ENCODE measurements at regions not wholly inside any gene's neighbourhood (a gene's known extent, or its start where the extent isn't known, plus 50 kb on each side); places are given as distances from the start of the nearest gene placed in this dataset.

GRCh38 chr1:221074332-221074731 lies 195.1 kb downstream of the HLX start:
- no peak for DNase-seq (ENCODE audit: extremely low spot score)
- POLR2A ChIA-PET: no interaction called here
- CTCF ChIA-PET: no interaction called here
- no peak for TF ChIP-seq FOXM1 (IDR thresholded peaks at IDR 0.05; ENCODE audit: borderline replicate concordance)
- no peak for TF ChIP-seq HDGF (IDR thresholded peaks at IDR 0.05; ENCODE audit: borderline replicate concordance)
- TF ChIP-seq NFRKB (IDR thresholded peaks at IDR 0.05): no peak
- no peak for TF ChIP-seq SUZ12 (IDR thresholded peaks at IDR 0.05)
- no peak for TF ChIP-seq PKNOX1 (IDR thresholded peaks at IDR 0.05)
- no peak for TF ChIP-seq LEF1 (IDR thresholded peaks at IDR 0.05; ENCODE audit: borderline replicate concordance)
- no peak for TF ChIP-seq SP1 (IDR thresholded peaks at IDR 0.05)
- no peak for TF ChIP-seq TARDBP (IDR thresholded peaks at IDR 0.05)
- TF ChIP-seq ARNT (IDR thresholded peaks at IDR 0.05): no peak
- TF ChIP-seq ELF4 (IDR thresholded peaks at IDR 0.05): no peak
- TF ChIP-seq CTBP1 (IDR thresholded peaks at IDR 0.05; ENCODE audit: borderline replicate concordance): no peak
- no peak for TF ChIP-seq BHLHE40 (IDR thresholded peaks at IDR 0.05; ENCODE audit: borderline replicate concordance)
- TF ChIP-seq FOXK2 (IDR thresholded peaks at IDR 0.05): no peak
- no peak for TF ChIP-seq FOXA1 (IDR thresholded peaks at IDR 0.05)
- TF ChIP-seq ZNF384 (IDR thresholded peaks at IDR 0.05): no peak
- TF ChIP-seq L3MBTL2 (conservative IDR thresholded peaks at IDR 0.05): no peak

- DNase-seq (ENCODE audit: extremely low spot score): no peak
- ChIA-PET POLR2A (interaction anchor here (0.8 kb wide), 1 partner anchor 26 kb away, joined by 4 read pairs; no protein-coding TSS in a partner anchor), CTCF (no interaction called here)
- TF ChIP-seq FOXA1 (IDR thresholded peaks at IDR 0.05) (no peak), SUZ12 (IDR thresholded peaks at IDR 0.05) (no peak), ELF4 (IDR thresholded peaks at IDR 0.05) (no peak), HDGF (IDR thresholded peaks at IDR 0.05; ENCODE audit: borderline replicate concordance) (no peak), NFRKB (IDR thresholded peaks at IDR 0.05) (no peak), ZNF384 (IDR thresholded peaks at IDR 0.05) (no peak), L3MBTL2 (conservative IDR thresholded peaks at IDR 0.05) (no peak), TARDBP (IDR thresholded peaks at IDR 0.05) (no peak), FOXK2 (IDR thresholded peaks at IDR 0.05) (no peak), BHLHE40 (IDR thresholded peaks at IDR 0.05; ENCODE audit: borderline replicate concordance) (no peak), LEF1 (IDR thresholded peaks at IDR 0.05; ENCODE audit: borderline replicate concordance) (no peak), FOXM1 (IDR thresholded peaks at IDR 0.05; ENCODE audit: borderline replicate concordance) (no peak), SP1 (IDR thresholded peaks at IDR 0.05) (no peak), PKNOX1 (IDR thresholded peaks at IDR 0.05) (no peak), ARNT (IDR thresholded peaks at IDR 0.05) (no peak), CTBP1 (IDR thresholded peaks at IDR 0.05; ENCODE audit: borderline replicate concordance) (no peak)
Measured at GRCh38 chr1:221075911-221076310, 196.7 kb downstream of the HLX start.

GRCh38 chr1:221076391-221076811 lies 197.2 kb downstream of the HLX start:
- no peak for TF ChIP-seq LEF1 (IDR thresholded peaks at IDR 0.05; ENCODE audit: borderline replicate concordance)
- TF ChIP-seq NFRKB (IDR thresholded peaks at IDR 0.05): no peak
- TF ChIP-seq L3MBTL2 (conservative IDR thresholded peaks at IDR 0.05): no peak
- TF ChIP-seq ZNF384 (IDR thresholded peaks at IDR 0.05): no peak
- no peak for TF ChIP-seq BHLHE40 (IDR thresholded peaks at IDR 0.05; ENCODE audit: borderline replicate concordance)
- no peak for TF ChIP-seq FOXM1 (IDR thresholded peaks at IDR 0.05; ENCODE audit: borderline replicate concordance)
- no peak for TF ChIP-seq HDGF (IDR thresholded peaks at IDR 0.05; ENCODE audit: borderline replicate concordance)
- no peak for TF ChIP-seq CTBP1 (IDR thresholded peaks at IDR 0.05; ENCODE audit: borderline replicate concordance)
- TF ChIP-seq FOXK2 (IDR thresholded peaks at IDR 0.05): no peak
- no peak for TF ChIP-seq SUZ12 (IDR thresholded peaks at IDR 0.05)
- no peak for TF ChIP-seq ELF4 (IDR thresholded peaks at IDR 0.05)
- no peak for TF ChIP-seq PKNOX1 (IDR thresholded peaks at IDR 0.05)
- no peak for TF ChIP-seq ARNT (IDR thresholded peaks at IDR 0.05)
- no peak for TF ChIP-seq SP1 (IDR thresholded peaks at IDR 0.05)
- TF ChIP-seq TARDBP (IDR thresholded peaks at IDR 0.05): no peak
- TF ChIP-seq FOXA1 (IDR thresholded peaks at IDR 0.05): no peak
- ChIA-PET POLR2A (no interaction called here), CTCF (no interaction called here)
- no peak for DNase-seq (ENCODE audit: extremely low spot score)

- TF ChIP-seq L3MBTL2 (conservative IDR thresholded peaks at IDR 0.05) (no peak), PKNOX1 (IDR thresholded peaks at IDR 0.05) (peak; percentile 20; the same call in 1 of the 2 replicates)
- no peak for DNase-seq (ENCODE audit: extremely low spot score)
- ChIA-PET POLR2A (no interaction called here), CTCF (no interaction called here)
Measured at GRCh38 chr1:221078260-221078965, 199.2 kb downstream of the HLX start.

GRCh38 chr1:221083902-221084301 lies 204.7 kb downstream of the HLX start:
- TF ChIP-seq FOXM1 (IDR thresholded peaks at IDR 0.05; ENCODE audit: borderline replicate concordance): no peak
- TF ChIP-seq SUZ12 (IDR thresholded peaks at IDR 0.05): no peak
- no peak for TF ChIP-seq BHLHE40 (IDR thresholded peaks at IDR 0.05; ENCODE audit: borderline replicate concordance)
- no peak for TF ChIP-seq LEF1 (IDR thresholded peaks at IDR 0.05; ENCODE audit: borderline replicate concordance)
- no peak for TF ChIP-seq PKNOX1 (IDR thresholded peaks at IDR 0.05)
- TF ChIP-seq FOXA1 (IDR thresholded peaks at IDR 0.05): no peak
- no peak for TF ChIP-seq NFRKB (IDR thresholded peaks at IDR 0.05)
- TF ChIP-seq FOXK2 (IDR thresholded peaks at IDR 0.05): no peak
- TF ChIP-seq TARDBP (IDR thresholded peaks at IDR 0.05): no peak
- TF ChIP-seq HDGF (IDR thresholded peaks at IDR 0.05; ENCODE audit: borderline replicate concordance): no peak
- TF ChIP-seq ARNT (IDR thresholded peaks at IDR 0.05): no peak
- TF ChIP-seq SP1 (IDR thresholded peaks at IDR 0.05): no peak
- no peak for TF ChIP-seq CTBP1 (IDR thresholded peaks at IDR 0.05; ENCODE audit: borderline replicate concordance)
- POLR2A ChIA-PET: no interaction called here

More at GRCh38 chr1:221083902-221084301, 204.7 kb downstream of the HLX start:
- DNase-seq (ENCODE audit: extremely low spot score): no peak
- CTCF ChIA-PET: interaction anchor here (0.6 to 1.3 kb wide), 2 partner anchors 175 to 177 kb away, joined by 3 read pairs; no protein-coding TSS in a partner anchor

Measured in HEK293T (cell line).